Lower lobe of right lung (tissue), 2 donors: ENCODE measurements at regions not wholly inside any gene's neighbourhood (a gene's known extent, or its start where the extent isn't known, plus 50 kb on each side); places are given as distances from the start of the nearest gene placed in this dataset.

Experiments
- ATAC-seq, 2 donors: fragments of 200-7000 bp; cut with Tn5 transposase; one replicate each; pipeline ENCODE4 v1.9.1; 2020 to 2022; ENCODE audit warnings: mild to moderate bottlenecking in 2 of 2, moderate library complexity in 2 of 2
- DNase-seq: peaks from one replicate; pipeline ENCODE4 v3.0.0-alpha.2; 2020
- H3K27ac ChIP-seq: fragments of 200-600 bp; one replicate; pipeline ENCODE4 v1.8.0; 2022
- H3K27me3 ChIP-seq: fragments of 200-600 bp; one replicate; pipeline ENCODE4 v1.8.0; 2022; ENCODE audit warnings: low read depth
- H3K36me3 ChIP-seq: fragments of 200-600 bp; one replicate; pipeline ENCODE4 v1.8.0; 2022; ENCODE audit warnings: mild to moderate bottlenecking
- H3K4me1 ChIP-seq: fragments of 200-600 bp; one replicate; pipeline ENCODE4 v1.8.0; 2022
- H3K4me3 ChIP-seq: fragments of 200-600 bp; one replicate; pipeline ENCODE4 v1.8.0; 2022; ENCODE audit warnings: mild to moderate bottlenecking
- H3K9me3 ChIP-seq: fragments of 200-600 bp; one replicate; pipeline ENCODE4 v1.8.0; 2022
- intact Hi-C: fragments of 100-400 bp; cut with DNase I; formaldehyde crosslinking; loops from one replicate; pipeline ENCODE4 v1.11.0; 2022
- TF ChIP-seq, protein P1 (sequence below): fragments of 200-600 bp; IDR thresholded peaks from one replicate; pipeline ENCODE4 v1.8.0; 2022; ENCODE audit warnings: antibody characterized with exemption, mild to moderate bottlenecking
- donor health status: DM: no; HTN: yes; CAD: no; lungs with severe emphysema.

DNA sequence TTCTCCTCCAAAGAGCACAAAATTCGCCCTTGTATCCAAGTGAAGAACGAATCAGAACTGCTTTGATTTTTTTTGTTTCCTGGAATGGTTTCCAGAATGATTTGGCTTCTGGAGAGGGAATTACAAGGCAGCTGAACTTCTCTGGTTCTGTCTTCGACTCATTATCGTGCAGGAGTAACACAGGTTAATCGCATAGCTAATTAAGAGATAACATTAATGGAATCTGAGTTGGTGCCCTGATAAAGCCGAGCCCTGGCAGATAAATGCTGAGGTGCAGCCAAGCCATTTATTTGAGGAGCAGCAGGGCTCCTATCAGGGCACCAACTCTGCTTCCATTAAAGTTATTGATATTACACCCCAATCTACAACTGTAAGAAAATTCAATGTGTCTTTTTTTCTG lies 433.7 kb downstream of the ZNF521 start:
- DNase-seq, result no peak
- no peaks in the 10 kb centered on the region for H3K36me3 ChIP-seq
- intact Hi-C loops, result no loop called here

DNA sequence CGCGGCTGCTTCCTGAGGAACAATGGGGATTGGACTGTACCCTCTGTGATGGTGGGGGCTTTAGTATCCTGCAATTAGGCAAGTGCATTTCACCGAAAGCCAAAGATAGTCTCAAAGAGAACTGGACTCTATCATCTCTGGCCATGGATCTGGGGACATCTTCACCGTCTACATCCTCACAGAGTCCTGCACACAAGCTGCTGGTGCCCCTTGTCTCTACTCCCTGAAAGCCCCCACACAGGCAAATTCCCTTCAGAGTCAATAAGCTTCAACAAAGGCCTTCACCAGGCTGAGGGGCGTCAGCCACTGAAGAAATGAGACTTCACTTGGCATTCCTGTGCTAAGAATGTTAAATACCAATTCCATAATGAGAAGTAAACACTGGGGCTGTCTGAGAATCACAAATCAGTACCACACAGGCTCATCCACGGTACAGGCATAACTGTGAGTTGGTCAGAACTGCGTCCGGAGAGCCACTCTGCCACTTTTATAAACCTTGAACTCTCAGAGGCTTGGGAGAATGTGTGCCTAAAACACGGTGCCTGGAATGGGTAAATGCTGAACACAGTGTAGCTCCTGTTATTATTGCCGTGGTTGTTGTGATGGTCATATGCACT lies 432.7 kb downstream of the ZNF521 start:
- no peaks in the 10 kb centered on the region for H3K9me3 ChIP-seq
- no peak overlapping the region for H3K27ac ChIP-seq
- H3K36me3 ChIP-seq, result no peaks in the 10 kb centered on the region
- TF ChIP-seq, protein P1, sequence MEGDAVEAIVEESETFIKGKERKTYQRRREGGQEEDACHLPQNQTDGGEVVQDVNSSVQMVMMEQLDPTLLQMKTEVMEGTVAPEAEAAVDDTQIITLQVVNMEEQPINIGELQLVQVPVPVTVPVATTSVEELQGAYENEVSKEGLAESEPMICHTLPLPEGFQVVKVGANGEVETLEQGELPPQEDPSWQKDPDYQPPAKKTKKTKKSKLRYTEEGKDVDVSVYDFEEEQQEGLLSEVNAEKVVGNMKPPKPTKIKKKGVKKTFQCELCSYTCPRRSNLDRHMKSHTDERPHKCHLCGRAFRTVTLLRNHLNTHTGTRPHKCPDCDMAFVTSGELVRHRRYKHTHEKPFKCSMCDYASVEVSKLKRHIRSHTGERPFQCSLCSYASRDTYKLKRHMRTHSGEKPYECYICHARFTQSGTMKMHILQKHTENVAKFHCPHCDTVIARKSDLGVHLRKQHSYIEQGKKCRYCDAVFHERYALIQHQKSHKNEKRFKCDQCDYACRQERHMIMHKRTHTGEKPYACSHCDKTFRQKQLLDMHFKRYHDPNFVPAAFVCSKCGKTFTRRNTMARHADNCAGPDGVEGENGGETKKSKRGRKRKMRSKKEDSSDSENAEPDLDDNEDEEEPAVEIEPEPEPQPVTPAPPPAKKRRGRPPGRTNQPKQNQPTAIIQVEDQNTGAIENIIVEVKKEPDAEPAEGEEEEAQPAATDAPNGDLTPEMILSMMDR, result no peak
- ATAC-seq, result no peak
- intact Hi-C loops, result no loop called here
- no peak overlapping the region for H3K4me3 ChIP-seq
- DNase-seq, result no peak
- no peaks in the 10 kb centered on the region for H3K27me3 ChIP-seq
- H3K4me1 ChIP-seq, result no peaks in the 10 kb centered on the region

More for the DNA sequence above, 433.7 kb downstream of the ZNF521 start:
- ATAC-seq, result no peak
- Histone ChIP-seq H3K4me1 (no peaks in the 10 kb centered on the region), H3K4me3 (no peak overlapping the region), H3K27ac (no peak overlapping the region), H3K9me3 (no peaks in the 10 kb centered on the region), H3K27me3 (no peaks in the 10 kb centered on the region)
- TF ChIP-seq, protein P1, result no peak

DNA sequence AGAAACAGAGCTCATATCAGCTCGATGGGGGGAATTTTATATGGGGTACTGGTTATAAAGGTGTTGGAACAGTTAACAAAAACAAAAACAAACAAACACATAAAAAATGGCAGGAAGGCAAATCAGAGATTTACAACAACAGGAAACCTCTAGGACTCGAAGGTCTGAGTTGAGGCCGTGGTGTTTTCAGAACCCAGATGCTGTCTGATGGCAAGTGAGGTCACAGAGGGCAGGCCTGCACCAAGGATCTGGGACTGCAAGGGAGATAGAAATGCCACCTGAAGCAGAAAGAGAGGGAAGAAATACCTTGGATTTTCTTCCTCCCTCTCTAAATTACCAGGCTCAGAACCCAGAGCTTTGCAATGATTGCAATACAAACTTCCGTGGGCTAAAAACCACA lies 429.5 kb downstream of the ZNF521 start:
- Histone ChIP-seq H3K4me3 (no peak overlapping the region), H3K36me3 (no peaks in the 10 kb centered on the region), H3K4me1 (no peaks in the 10 kb centered on the region), H3K9me3 (no peaks in the 10 kb centered on the region), H3K27me3 (no peaks in the 10 kb centered on the region), H3K27ac (no peak overlapping the region)
- intact Hi-C loops, result no loop called here
- TF ChIP-seq, protein P1, result no peak
- no peak for ATAC-seq
- no peak for DNase-seq

DNA sequence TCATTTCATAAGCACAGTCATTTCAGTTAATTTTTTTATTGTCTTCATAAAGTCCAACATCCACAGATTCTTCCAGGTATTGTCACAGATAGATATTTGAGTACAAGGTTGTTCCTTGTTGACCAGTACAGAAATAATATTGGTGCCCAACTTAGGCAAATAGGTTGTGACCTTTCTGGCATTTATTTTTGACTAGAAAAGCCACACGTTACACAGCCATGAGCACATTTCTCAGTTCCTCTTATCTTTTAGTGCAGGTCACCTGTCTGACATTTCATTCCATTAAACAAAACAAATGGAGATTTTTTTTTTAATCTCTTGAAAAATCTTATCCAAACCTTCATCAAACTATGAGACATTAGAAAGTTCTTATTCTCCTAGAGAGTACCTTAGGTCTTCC lies 428.8 kb downstream of the ZNF521 start:
- H3K36me3 ChIP-seq, result no peaks in the 10 kb centered on the region
- intact Hi-C loops, result no loop called here
- H3K27me3 ChIP-seq, result no peaks in the 10 kb centered on the region
- H3K4me1 ChIP-seq, result no peaks in the 10 kb centered on the region
- no peak overlapping the region for H3K4me3 ChIP-seq
- DNase-seq, result no peak
- TF ChIP-seq, protein P1, result no peak
- ATAC-seq, result no peak
- no peaks in the 10 kb centered on the region for H3K9me3 ChIP-seq
- H3K27ac ChIP-seq, result no peak overlapping the region

DNA sequence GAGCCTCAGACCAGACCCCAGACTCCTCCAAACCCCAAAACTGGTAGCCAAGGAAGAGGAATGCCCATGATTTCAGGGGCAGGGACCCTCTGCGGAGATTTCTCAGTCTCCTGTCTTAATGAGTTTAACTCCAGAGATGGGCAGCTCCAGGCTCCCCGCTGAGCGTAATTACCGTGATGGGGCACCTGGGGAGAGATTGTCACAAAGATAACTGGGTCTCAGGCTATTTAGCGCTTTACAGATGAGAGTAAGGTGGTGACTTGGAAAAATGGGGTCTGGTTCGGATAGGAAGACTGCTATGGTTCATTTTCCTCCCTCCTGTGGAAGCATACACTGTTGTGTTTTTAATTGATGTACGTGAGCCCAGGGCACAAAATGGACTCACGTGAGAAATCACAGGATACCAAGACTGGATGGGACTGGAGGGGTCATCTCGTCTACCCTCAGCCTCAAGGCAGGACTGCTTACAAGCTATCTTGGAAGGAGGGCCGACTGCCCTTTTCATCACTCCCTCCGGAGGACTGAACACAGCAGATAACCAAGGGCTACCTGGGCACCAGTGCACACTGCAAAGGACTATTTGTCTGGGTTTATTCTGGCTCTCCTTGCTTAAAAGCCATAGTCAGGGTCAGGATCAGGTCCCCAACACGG lies 427.8 kb downstream of the ZNF521 start:
- Histone ChIP-seq H3K27me3 (no peaks in the 10 kb centered on the region), H3K36me3 (no peaks in the 10 kb centered on the region), H3K9me3 (no peaks in the 10 kb centered on the region), H3K4me3 (no peak overlapping the region), H3K27ac (no peak overlapping the region), H3K4me1 (no peaks in the 10 kb centered on the region)
- ATAC-seq, result no peak
- TF ChIP-seq, protein P1, result no peak
- intact Hi-C loops, result no loop called here
- DNase-seq, result no peak
